HG02943 (cell line): ENCODE measurements at regions not wholly inside any gene's neighbourhood (a gene's known extent, or its start where the extent isn't known, plus 50 kb on each side); places are given as distances from the start of the nearest gene placed in this dataset.
"Not testable (repeated sequence)": the region's sequence is repeated elsewhere in the genome, so short reads cannot be mapped to it uniquely, and the experiment has no call there.

Experiments used
- ATAC-seq: cut with Tn5 transposase; IDR thresholded peaks from one replicate; pipeline ENCODE4 v1.9.1; 2021; ENCODE audit warnings: mild to moderate bottlenecking, low read depth, moderate library complexity; ENCODE audit not compliant: unreplicated experiment

DNA sequence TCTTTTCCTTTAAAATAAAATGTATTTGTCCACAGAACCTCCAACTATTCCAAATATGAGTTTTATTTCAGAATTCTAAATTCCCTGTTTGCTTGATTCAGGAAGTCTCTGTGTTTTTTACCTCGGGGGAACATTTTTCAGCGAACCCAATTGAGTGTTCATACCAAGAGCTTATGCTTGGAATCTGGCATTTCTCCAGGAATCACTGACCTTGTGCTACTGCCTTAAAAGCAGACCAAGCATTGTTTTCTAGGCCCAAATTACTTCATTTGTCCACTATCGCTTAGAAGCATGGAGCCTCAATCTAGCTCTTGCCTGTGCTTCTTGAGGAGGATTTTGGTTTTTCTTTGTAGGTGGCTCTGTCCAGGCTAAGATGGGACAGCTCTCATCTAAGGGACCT is 59.4 kb downstream of the EBLN1 start:
- ATAC-seq = no peak

DNA sequence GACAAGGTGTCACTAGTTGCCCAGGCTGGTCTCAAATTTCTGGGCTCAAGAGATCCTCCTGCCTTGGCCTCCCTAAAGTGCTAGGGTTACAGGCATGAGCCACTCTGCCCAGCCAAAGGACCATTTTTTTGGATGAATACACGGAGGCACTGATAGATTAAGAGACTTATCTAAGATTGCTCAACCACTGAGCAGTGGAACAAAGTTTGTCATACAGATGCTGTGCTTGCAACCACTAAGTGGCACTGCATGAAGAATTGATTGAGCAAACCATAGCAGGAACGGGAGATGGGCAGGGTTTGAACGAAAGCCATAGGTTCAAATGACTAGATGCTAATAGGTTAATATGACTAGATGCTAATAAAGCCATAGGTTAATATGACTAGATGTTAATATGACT is 61.1 kb downstream of the EBLN1 start:
- ATAC-seq = no peak

DNA sequence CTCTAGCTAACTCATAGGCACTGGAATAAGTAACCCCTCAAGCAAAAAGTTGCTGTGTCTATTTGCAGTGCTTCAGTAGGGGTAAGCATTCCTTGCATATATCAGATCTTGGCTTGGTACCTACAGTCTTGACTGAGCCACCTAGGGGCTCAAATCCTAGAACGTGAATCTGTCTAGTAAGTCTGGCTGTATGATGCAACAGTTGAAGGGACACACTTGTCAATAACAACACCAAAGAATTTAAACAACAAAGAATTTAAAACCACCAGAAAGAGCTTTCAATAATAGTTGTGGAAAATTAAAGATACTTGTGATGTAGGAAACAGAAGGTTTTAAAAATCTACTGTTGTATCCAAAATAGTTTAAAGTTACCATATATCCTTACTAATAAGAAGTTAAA is 65.4 kb downstream of the EBLN1 start:
- no peak for ATAC-seq

DNA sequence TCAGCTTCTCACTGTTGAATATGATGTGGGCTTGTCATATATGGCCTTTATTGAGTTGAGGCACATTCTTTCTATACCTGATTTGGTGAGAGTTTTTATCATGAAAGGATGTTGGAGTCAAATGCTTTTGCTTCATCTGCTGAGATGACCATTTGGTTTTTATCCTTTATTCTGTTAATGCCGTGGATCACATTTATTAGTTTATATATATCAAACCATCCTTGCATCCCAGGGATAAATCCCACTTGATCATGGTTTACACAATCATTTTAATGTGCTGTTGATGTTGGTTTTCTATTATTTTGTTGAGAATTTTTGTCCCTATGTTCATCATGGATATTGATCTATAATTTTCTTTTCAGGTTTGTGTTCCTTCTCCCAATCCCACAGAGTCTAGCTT is 67.0 kb downstream of the EBLN1 start:
- ATAC-seq = no peak

DNA sequence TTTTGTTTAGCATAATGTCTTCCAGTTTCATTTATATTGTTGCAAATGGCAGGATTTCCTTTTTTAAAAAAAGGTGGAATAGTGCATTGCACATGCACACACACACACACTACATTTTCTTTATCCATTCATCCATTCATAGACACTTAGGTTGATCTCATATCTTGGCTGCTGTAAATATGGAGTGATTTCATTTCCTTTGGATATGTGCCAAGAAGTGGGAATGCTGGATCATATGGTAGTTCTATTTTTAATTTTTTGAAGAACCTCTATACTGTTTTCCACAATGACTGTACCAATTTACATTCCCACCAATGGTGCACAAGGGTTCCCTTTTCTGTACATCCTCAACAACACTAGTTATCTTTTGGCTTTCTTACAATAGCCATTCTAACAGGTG is 68.9 kb downstream of the EBLN1 start:
- no peak for ATAC-seq

DNA sequence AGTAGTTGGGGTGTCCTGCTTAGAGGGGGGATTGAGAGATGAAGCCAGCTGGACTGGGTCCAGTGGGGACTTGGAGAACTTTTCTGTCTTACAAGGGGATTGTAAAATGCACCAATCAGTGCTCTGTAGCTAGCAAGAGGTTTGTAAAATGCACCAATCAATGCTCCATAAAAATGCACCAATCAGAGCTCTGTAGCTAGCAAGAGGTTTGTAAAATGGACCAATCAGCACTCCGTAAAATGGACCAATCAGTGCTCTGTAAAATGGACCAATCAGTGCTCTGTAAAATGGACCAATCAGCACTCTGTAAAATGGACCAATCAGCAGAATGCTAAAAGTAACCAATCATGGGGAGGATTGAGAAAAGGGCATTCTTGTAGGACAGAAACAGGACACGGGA is 71.9 kb downstream of the EBLN1 start:
- ATAC-seq = not testable (repeated sequence)

DNA sequence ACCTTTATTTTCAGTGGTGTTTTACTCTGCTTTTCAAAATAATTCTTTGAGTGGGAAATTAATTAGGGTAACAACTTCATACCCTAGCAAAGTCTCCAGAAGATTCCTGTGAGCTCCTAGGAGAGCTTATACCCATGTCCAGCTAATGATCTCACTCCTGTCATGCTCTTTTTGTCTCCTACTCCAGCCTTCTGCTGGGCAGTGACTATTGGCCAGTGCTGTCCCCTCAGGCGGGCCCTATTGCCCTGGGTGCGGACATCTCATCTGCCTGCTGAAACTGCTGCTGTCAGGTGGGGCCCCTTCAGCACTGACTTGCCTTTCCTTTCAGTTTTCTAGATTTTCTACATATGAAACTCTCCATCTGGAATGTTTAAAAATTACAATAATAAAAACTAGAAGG is 80.3 kb downstream of the EBLN1 start:
- no peak for ATAC-seq

DNA sequence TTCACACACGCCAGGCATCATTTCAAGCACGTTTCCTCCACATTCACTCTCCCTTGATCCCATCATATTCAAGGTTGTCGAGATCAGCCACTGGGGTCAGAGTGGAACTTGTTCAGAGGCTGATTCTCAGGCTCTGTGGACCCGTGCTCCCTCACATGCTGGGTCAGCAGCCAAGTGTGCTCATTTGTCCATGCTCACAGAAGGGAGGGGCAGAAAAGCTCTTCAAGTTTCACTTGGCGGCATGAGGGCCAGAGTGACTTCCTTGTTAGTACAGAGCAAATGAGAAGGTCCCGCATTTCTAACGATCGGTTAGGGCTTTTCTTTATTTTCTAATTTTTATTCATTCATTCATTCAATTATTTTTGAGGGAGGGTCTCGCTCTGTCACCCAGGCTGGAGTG is 82.2 kb downstream of the EBLN1 start:
- no peak for ATAC-seq

DNA sequence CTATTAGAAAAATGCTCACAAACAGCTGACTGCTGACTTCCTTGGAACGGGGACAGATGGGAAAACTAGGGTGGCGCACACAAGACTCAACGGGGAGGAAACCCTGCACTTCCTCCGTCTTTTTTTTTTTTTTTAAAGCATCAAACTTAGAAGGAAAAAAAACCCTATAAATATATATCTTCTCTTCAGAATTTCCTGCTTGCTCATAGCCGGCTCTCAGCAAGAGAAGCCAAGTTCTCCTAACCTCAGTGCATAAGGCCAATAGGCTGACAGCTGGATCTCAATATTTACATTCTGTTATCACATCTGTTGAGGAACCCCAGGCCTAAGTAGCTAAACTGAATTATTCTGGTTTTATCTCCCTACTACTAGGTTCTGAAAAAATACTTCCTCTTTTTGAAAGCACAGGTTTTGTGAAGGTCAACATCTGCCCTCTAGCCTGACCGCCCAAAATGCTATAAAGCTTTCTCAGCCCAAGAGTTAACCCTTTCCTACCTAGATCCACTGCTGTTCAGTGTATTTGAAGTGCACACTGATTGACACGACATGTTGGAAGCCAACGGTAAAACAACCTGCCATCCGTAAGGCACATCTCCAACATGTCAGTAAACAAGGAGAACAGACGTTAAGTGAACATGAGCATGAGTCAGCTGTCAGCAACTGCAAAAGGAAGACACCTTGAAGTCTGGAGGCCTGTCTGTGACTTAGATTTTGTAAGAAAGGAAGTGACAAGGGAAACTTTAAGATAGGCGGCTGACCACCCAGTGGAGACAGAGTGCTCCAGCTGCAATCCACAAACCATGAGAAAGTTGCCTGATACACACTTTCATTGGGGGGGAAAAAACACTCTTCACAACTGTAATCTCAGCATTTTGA is 83.8 kb downstream of the EBLN1 start:
- peak; percentile 60 for ATAC-seq

DNA sequence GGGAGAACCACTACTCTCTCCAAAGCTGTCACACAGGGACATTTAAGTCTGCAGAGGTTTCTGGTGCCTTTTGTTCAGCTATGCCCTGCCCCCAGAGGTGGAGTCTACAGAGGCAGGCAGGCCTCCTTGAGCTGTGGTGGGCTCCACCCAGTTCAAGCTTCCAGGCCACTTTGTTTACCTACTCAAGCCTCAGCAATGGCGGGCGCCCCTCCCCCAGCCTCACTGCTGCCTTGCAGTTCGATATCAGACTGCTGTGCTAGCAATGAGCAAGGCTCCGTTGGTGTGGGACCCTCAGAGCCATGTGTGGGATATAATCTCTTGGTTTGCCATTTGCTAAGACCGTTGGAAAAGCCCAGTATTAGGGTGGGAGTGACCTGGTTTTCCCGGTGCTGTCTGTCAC is 87.0 kb downstream of the EBLN1 start:
- ATAC-seq = not testable (repeated sequence)

DNA sequence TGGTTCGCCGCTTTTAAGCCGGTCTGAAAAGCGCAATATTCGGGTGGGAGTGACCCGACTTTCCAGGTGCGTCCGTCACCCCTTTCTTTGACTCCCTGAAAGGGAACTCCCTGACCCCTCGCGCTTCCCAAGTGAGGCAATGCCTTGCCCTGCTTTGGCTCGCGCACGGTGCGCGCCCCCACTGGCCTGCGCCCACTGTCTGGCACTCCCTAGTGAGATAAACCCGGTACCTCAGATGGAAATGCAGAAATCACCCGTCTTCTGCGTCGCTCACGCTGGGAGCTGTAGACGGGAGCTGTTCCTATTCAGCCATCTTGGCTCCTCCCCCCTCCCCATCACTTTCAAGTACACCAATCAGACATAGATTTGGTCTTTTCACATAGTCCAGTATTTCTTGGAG is 88.2 kb downstream of the EBLN1 start:
- not testable (repeated sequence) for ATAC-seq

DNA sequence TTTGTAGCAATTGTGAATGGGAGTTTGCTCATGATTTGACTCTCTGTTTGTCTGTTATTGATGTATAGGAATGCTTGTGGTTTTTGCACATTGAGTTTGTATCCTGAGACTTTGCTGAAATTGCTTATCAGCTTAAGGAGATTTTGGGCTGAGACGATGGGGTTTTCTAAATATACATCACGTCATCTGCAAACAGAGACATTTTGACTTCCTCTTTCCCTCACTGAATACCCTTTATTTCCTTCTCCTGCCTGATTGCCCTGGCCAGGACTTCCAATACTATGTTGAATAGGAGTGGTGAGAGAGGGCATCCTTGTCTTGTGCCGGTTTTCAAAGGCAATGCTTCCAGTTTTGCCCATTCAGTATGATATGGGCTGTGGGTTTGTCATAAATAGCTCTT is 96.6 kb downstream of the EBLN1 start:
- ATAC-seq = not testable (repeated sequence)

DNA sequence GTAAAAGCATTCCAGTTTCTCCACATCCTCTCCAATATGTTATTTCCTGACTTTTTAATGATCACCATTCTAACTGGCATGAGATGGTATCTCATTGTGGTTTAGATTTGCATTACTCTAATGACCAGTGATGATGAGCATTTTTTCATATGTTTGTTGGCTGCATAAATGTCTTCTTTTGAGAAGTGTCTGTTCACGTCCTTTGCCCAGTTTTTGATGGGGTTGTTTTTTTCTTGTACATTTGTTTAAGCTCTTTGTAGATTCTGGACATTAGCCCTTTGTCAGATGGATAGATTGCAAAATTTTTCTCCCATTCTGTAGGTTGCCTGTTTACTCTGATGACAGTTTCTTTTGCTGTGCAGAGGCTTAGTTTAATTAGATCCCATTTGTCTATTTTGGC is 97.7 kb downstream of the EBLN1 start:
- ATAC-seq = not testable (repeated sequence)

DNA sequence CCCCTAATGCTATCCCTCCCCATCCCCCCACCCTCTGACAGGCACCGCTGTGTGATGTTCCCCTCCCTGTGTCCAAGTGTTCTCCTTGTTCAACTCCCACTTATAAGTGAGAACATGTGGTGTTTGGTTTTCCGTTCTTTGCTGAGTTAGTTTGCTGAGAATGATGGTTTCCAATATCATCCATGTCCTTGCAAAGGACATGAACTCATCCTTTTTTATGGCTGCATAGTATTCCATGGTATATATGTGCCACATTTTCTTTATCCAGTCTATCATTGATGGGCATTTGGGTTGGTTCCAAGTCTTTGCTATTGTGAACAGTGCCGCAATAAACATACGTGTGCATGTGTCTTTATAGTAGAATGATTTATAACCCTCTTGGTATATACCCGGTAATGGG is 98.2 kb downstream of the EBLN1 start:
- ATAC-seq = not testable (repeated sequence)

DNA sequence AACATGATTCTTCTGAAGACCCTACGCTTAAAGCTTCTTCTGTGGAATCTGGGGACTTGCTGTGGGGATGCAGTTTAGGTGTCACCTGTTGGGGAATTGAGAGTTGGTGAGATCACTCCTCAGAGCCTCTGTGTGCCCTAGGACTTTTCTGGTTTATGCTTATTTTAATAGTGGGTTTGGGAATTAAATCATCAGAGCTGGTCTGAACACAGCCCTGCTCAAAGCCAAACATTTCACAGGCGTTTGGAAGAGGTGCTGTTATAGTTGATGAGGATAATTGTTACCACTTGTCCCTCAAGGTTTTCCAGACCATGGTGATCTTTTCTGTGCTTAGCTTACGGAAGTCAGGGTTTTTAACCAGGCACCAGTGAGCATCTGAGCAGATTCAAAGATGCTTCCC is 106.1 kb downstream of the EBLN1 start:
- ATAC-seq = no peak

DNA sequence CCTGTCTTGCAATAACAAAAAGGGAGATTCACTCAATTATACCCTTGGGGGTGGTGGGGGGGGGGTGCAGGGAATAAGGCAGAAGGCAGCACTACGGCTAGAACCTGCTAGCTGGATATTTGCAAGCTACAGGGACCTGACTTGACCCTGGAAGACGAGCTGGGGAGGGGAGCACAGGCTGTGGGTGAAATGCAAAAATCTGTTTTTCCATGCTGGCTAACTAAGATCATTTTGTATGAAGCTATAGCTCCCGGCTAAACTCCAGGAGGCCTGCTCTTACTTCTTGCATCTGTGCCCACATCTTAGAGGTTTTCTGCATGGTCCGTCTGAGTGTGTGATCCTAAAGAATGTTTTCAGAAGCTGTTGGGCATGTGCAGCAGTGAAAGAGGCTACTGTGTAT is 106.6 kb downstream of the EBLN1 start:
- no peak for ATAC-seq

DNA sequence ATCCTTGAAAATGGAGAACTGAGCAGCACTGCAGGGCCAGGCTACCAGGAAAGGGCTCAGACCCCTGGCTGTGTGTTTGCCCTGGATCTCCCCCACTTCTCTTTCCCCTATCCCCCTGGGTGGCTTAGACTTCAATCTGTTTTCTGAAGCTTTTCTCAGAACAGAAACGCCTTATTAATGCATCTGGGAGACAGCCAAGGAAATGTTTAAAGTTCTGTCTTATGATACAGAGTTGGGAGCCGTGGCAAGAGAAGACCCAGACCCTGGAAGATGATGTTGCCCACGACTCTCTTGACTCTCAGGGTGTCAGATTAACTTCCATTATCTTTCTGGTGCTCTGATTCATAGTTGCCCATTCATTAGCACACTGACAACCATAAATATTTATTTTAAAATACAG is 107.1 kb downstream of the EBLN1 start:
- no peak for ATAC-seq

DNA sequence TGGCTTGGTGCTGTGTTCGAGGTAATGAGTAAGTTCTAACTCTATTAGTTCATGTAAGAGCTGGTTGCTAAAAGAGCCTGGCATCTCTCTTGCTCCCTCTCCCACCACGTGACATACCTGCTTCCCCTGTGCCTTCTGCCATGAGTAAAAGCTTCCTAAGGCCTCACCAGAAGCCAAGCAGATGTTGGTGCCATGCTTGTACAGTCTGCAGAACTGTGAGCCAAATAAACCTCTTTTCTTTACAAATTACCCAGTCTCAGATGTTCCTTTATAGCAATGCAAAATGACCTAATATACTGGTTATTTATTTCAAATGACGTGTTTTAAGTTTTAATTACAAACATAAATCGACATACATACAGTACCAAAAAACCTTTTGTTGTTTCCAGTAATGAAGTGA is 101.7 kb upstream of the DNAJC1 start:
- ATAC-seq = no peak

DNA sequence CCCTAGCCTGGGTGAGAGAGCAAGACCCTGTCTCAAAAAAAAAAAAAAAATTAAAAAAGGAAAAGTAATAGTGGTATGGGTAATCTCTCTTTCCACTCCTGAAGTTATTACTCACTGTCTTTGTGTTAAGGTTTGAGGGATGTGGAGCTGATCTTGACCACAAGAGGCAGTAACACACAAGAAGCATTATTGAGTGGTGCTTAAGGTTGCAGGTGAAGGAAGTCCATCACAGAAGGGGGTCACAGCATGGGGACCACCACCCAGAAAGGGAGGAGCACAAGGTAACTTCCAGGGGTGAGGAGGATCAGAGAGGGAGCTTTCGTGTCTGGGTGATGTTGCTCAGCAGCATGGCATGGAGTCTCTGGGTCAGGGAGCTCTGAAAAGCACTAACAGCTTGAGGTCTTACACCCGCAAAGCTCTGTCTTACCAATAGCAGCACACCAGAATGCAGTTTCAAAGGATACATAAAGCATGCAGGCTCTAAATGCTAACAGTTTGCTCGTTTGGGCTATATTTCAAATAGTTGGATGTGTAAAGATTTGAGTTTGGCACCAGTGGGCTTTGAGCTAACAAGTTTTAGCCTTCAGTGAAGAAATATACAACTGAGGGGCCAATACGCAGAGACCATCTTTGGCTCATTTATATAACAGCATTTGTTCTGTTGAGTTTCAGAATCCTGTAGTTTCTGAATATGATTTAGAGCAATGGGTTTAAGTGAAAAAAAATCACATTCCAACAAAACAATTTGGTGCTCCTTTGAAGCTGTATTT is 100.4 kb upstream of the DNAJC1 start:
- no peak for ATAC-seq

DNA sequence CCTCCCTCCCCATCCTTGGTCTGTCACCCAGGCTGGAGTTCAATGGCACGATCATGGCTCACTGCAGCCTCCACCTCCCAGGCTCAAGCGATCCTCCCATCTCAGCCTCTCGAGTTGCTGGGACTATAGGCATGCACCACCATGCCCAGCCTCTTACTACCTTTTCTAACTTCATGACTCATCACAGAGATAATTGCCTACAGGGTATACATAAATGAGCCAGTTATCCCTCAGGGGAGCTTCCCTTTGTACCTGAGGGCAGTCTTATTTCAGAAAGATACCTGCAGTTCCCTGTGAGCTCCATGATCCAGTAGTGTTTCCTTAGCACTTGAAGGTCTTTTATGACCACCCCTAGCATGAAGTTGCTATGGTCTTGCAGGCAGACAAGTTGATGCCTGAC is 94.2 kb upstream of the DNAJC1 start:
- ATAC-seq = no peak

DNA sequence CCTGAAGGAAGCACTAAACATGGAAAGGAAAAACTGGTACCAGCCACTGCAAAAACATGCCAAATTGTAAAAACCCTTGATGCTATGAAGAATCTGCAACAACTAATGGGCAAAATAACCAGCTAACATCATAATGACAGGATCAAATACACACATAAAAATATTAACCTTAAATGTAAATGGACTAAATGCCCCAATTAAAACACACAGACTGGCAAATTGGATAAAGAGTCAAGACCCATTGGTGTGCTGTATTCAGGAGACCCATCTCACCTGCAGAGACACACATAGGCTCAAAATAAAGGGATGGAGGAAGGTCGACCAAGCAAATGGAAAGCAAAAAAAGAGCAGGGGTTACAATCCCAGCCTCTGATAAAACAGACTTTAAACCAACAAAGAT is 87.7 kb upstream of the DNAJC1 start:
- not testable (repeated sequence) for ATAC-seq

DNA sequence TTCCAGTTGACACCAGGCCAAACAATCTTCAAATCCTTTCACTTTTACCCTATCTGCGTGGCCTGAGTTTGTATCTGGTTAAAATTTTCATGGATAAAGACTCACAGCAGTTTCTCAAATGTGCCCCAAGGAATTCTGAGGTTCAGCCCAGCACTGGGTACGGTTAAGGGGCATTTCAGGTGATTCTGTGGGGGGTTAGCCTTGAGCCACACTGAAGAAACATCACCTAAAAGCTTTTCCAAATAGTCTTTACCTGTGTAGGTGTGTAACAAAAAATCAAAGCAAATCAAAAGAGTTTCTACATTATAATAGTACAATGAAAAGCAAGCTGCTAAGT is 83.8 kb upstream of the DNAJC1 start:
- ATAC-seq = no peak
